ENCODE measurements at regions not wholly inside any gene's neighbourhood (a gene's known extent, or its start where the extent isn't known, plus 50 kb on each side); places are given as distances from the start of the nearest gene placed in this dataset.

GRCh38 chr9:135375001-135375400 lies 104.6 kb upstream of the PPP1R26 start:
- 90% methylated on average over 17 of the region's 17 CpGs for WGBS
- Histone ChIP-seq H2BK12ac (ENCODE audit: low read length in 2 of 2) (no peak overlapping the region), H2AK5ac (ENCODE audit: low read length, severe bottlenecking) (no peak overlapping the region), H2BK120ac (ENCODE audit: low read depth, low read length) (no peak overlapping the region), H2AFZ (ENCODE audit: low read depth, low read length) (no peak overlapping the region), H3K4ac (ENCODE audit: low read depth in 1 of 2, low read length in 2 of 2) (no peak overlapping the region), H3K9ac (ENCODE audit: low read length) (no peak overlapping the region), H3K4me2 (ENCODE audit: low read length, poor library complexity, severe bottlenecking) (no peak overlapping the region), H2BK5ac (ENCODE audit: low read depth, low read length, poor library complexity, severe bottlenecking) (no peak overlapping the region), H3K9me3 (ENCODE audit: control insufficient read depth, low read length) (no peaks in the 10 kb centered on the region), H3K79me1 (replicated peaks; ENCODE audit: low read length, poor library complexity, severe bottlenecking) (no peaks in the 10 kb centered on the region), H3K23ac (ENCODE audit: low read length in 2 of 2) (no peak overlapping the region), H3K27me3 (ENCODE audit: control insufficient read depth in 1 of 2, insufficient read depth in 1 of 2, low read length in 2 of 2) (peaks cover 0 to 32% of the 10 kb centered on the region in 2 experiments), H3K14ac (ENCODE audit: low read length in 2 of 2) (no peak overlapping the region), H3K4me1 (ENCODE audit: control insufficient read depth, insufficient read depth, low read depth, low read length) (no peaks in the 10 kb centered on the region), H3K36me3 (ENCODE audit: control insufficient read depth in 1 of 2, insufficient read depth in 2 of 2, low read depth in 1 of 2, low read length in 2 of 2) (no peaks in the 10 kb centered on the region), H3K4me3 (ENCODE audit: insufficient read depth in 1 of 2, low read depth in 1 of 2, low read length in 2 of 2) (no peak overlapping the region), H4K91ac (ENCODE audit: low read length) (no peak overlapping the region), H3K27ac (ENCODE audit: low read length, poor library complexity, severe bottlenecking) (no peak overlapping the region), H4K8ac (ENCODE audit: low read length) (no peak overlapping the region), H2BK15ac (ENCODE audit: low read depth, poor library complexity, severe bottlenecking) (no peak overlapping the region), H3K18ac (ENCODE audit: low read depth in 1 of 2, low read length in 2 of 2) (no peak overlapping the region)
- DNase-seq = no peak

DNA sequence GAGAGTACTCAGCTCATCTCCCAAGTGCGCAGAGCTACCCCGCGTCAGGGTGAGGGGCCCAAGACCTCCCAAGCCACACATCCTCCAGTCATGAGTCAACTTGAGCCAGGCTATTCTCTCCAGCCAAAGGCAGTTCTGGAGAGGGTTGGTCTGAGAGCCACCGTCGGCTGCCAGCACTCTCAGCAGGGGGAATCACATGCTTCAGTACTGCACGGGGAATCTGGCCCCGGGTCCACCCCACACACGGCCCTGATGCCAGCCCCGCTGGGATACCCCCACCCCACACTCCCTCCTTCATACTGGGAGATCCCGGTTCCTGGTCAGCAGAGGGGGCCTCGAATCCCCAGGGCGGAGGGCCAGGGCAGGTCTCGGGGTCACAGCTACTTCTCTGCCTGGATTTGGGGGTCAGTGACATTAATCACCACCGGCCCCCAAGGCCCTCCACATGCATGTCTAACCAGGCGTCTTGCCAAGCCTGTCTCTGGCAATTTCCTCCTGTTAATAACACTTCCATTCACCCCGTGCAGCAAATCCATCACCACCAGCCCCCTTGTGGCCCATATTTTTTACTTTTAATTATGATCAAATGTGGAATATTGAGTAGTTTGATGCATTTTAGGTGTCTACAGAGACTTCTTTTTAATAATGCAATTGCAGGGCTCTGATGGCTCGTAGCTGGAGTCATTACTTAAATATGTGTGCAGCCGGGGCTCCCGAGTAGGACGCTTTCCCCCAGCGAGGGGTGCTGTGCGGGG lies 102.9 kb upstream of the PPP1R26 start:
- H3K36me3 ChIP-seq (ENCODE audit: control insufficient read depth in 1 of 2, insufficient read depth in 2 of 2, low read depth in 1 of 2, low read length in 2 of 2) = no peaks in the 10 kb centered on the region

DNA sequence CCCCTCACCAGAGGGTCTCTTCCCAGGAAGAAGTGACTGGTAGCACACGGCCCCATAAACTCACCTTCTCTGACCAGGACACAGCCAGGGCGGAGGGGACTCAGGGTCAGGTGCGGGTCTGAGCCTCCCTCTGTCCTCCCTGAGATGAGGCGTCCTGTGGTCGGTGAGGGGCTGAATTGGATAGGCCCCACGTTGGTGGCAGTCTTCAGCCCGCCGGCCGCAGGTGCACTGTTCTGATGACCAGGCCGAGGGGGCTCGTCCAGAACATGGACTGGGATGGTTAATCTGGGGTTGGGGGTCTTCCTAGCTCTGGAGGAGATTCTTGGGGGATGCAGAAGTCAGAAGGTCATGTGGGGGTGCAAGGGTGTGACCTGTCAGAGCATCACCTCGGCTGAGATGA lies 102.2 kb upstream of the PPP1R26 start:
- H3K27me3 ChIP-seq (ENCODE audit: control insufficient read depth in 1 of 2, insufficient read depth in 1 of 2, low read length in 2 of 2) = peaks cover 0 to 26% of the 10 kb centered on the region in 2 experiments
- H3K79me1 ChIP-seq (replicated peaks; ENCODE audit: low read length, poor library complexity, severe bottlenecking) = no peaks in the 10 kb centered on the region
- H3K4ac ChIP-seq (ENCODE audit: low read depth in 1 of 2, low read length in 2 of 2) = no peak overlapping the region
- H3K4me2 ChIP-seq (ENCODE audit: low read length, poor library complexity, severe bottlenecking) = no peak overlapping the region
- H4K8ac ChIP-seq (ENCODE audit: low read length) = no peak overlapping the region
- H3K36me3 ChIP-seq (ENCODE audit: control insufficient read depth in 1 of 2, insufficient read depth in 2 of 2, low read depth in 1 of 2, low read length in 2 of 2) = no peaks in the 10 kb centered on the region
- no peaks in the 10 kb centered on the region for H3K9me3 ChIP-seq (ENCODE audit: control insufficient read depth, low read length)
- H2BK15ac ChIP-seq (ENCODE audit: low read depth, poor library complexity, severe bottlenecking) = no peak overlapping the region
- no peak for DNase-seq
- no peaks in the 10 kb centered on the region for H3K4me1 ChIP-seq (ENCODE audit: control insufficient read depth, insufficient read depth, low read depth, low read length)
- H3K23ac ChIP-seq (ENCODE audit: low read length in 2 of 2) = no peak overlapping the region
- WGBS = 79% methylated on average over 12 of the region's 12 CpGs
- H4K91ac ChIP-seq (ENCODE audit: low read length) = no peak overlapping the region
- H2BK120ac ChIP-seq (ENCODE audit: low read depth, low read length) = no peak overlapping the region
- no peak overlapping the region for H2BK12ac ChIP-seq (ENCODE audit: low read length in 2 of 2)
- no peak overlapping the region for H3K4me3 ChIP-seq (ENCODE audit: insufficient read depth in 1 of 2, low read depth in 1 of 2, low read length in 2 of 2)
- no peak overlapping the region for H3K27ac ChIP-seq (ENCODE audit: low read length, poor library complexity, severe bottlenecking)
- no peak overlapping the region for H2AK5ac ChIP-seq (ENCODE audit: low read length, severe bottlenecking)
- no peak overlapping the region for H3K18ac ChIP-seq (ENCODE audit: low read depth in 1 of 2, low read length in 2 of 2)
- no peak overlapping the region for H2BK5ac ChIP-seq (ENCODE audit: low read depth, low read length, poor library complexity, severe bottlenecking)
- no peak overlapping the region for H3K9ac ChIP-seq (ENCODE audit: low read length)
- no peak overlapping the region for H3K14ac ChIP-seq (ENCODE audit: low read length in 2 of 2)
- no peak overlapping the region for H2AFZ ChIP-seq (ENCODE audit: low read depth, low read length)

More for the DNA sequence above, 102.9 kb upstream of the PPP1R26 start:
- Histone ChIP-seq H3K4me1 (ENCODE audit: control insufficient read depth, insufficient read depth, low read depth, low read length) (no peaks in the 10 kb centered on the region), H2BK15ac (ENCODE audit: low read depth, poor library complexity, severe bottlenecking) (no peak overlapping the region), H2BK12ac (ENCODE audit: low read length in 2 of 2) (no peak overlapping the region), H3K14ac (ENCODE audit: low read length in 2 of 2) (no peak overlapping the region), H3K9ac (ENCODE audit: low read length) (no peak overlapping the region), H3K79me1 (replicated peaks; ENCODE audit: low read length, poor library complexity, severe bottlenecking) (no peaks in the 10 kb centered on the region), H2AK5ac (ENCODE audit: low read length, severe bottlenecking) (no peak overlapping the region), H2BK5ac (ENCODE audit: low read depth, low read length, poor library complexity, severe bottlenecking) (no peak overlapping the region), H4K8ac (ENCODE audit: low read length) (no peak overlapping the region), H3K4me3 (ENCODE audit: insufficient read depth in 1 of 2, low read depth in 1 of 2, low read length in 2 of 2) (no peak overlapping the region), H3K9me3 (ENCODE audit: control insufficient read depth, low read length) (no peaks in the 10 kb centered on the region), H4K91ac (ENCODE audit: low read length) (no peak overlapping the region), H3K4ac (ENCODE audit: low read depth in 1 of 2, low read length in 2 of 2) (no peak overlapping the region), H3K27me3 (ENCODE audit: control insufficient read depth in 1 of 2, insufficient read depth in 1 of 2, low read length in 2 of 2) (peaks cover 0 to 30% of the 10 kb centered on the region in 2 experiments), H2AFZ (ENCODE audit: low read depth, low read length) (no peak overlapping the region), H3K23ac (ENCODE audit: low read length in 2 of 2) (no peak overlapping the region), H3K18ac (ENCODE audit: low read depth in 1 of 2, low read length in 2 of 2) (no peak overlapping the region), H3K27ac (ENCODE audit: low read length, poor library complexity, severe bottlenecking) (no peak overlapping the region), H3K4me2 (ENCODE audit: low read length, poor library complexity, severe bottlenecking) (no peak overlapping the region), H2BK120ac (ENCODE audit: low read depth, low read length) (no peak overlapping the region)
- 84% methylated on average over 21 of the region's 22 CpGs for WGBS
- DNase-seq = no peak

- H3K4ac ChIP-seq (ENCODE audit: low read depth in 1 of 2, low read length in 2 of 2) = no peak overlapping the region
- no peak overlapping the region for H3K23ac ChIP-seq (ENCODE audit: low read length in 2 of 2)
- H2BK120ac ChIP-seq (ENCODE audit: low read depth, low read length) = no peak overlapping the region
- H2AK5ac ChIP-seq (ENCODE audit: low read length, severe bottlenecking) = no peak overlapping the region
- H2AFZ ChIP-seq (ENCODE audit: low read depth, low read length) = no peak overlapping the region
- WGBS = 90% methylated on average over 15 of the region's 15 CpGs
- no peaks in the 10 kb centered on the region for H3K4me1 ChIP-seq (ENCODE audit: control insufficient read depth, insufficient read depth, low read depth, low read length)
- H2BK5ac ChIP-seq (ENCODE audit: low read depth, low read length, poor library complexity, severe bottlenecking) = no peak overlapping the region
- H4K91ac ChIP-seq (ENCODE audit: low read length) = no peak overlapping the region
- H3K9ac ChIP-seq (ENCODE audit: low read length) = no peak overlapping the region
- H3K79me1 ChIP-seq (replicated peaks; ENCODE audit: low read length, poor library complexity, severe bottlenecking) = no peaks in the 10 kb centered on the region
- DNase-seq = no peak
- no peak overlapping the region for H3K27ac ChIP-seq (ENCODE audit: low read length, poor library complexity, severe bottlenecking)
- no peak overlapping the region for H3K14ac ChIP-seq (ENCODE audit: low read length in 2 of 2)
- H3K4me2 ChIP-seq (ENCODE audit: low read length, poor library complexity, severe bottlenecking) = no peak overlapping the region
- no peaks in the 10 kb centered on the region for H3K36me3 ChIP-seq (ENCODE audit: control insufficient read depth in 1 of 2, insufficient read depth in 2 of 2, low read depth in 1 of 2, low read length in 2 of 2)
- H3K4me3 ChIP-seq (ENCODE audit: insufficient read depth in 1 of 2, low read depth in 1 of 2, low read length in 2 of 2) = no peak overlapping the region
- H2BK12ac ChIP-seq (ENCODE audit: low read length in 2 of 2) = no peak overlapping the region
- no peak overlapping the region for H4K8ac ChIP-seq (ENCODE audit: low read length)
- H3K18ac ChIP-seq (ENCODE audit: low read depth in 1 of 2, low read length in 2 of 2) = no peak overlapping the region
- H2BK15ac ChIP-seq (ENCODE audit: low read depth, poor library complexity, severe bottlenecking) = no peak overlapping the region
- no peaks in the 10 kb centered on the region for H3K9me3 ChIP-seq (ENCODE audit: control insufficient read depth, low read length)
- peaks cover 0 to 26% of the 10 kb centered on the region in 2 experiments for H3K27me3 ChIP-seq (ENCODE audit: control insufficient read depth in 1 of 2, insufficient read depth in 1 of 2, low read length in 2 of 2)
Measured at GRCh38 chr9:135378751-135379150, 100.8 kb upstream of the PPP1R26 start.

Measured in mesenchymal stem cell (in vitro differentiated cells and primary cell).